ENCODE measurements at regions not wholly inside any gene's neighbourhood (a gene's known extent, or its start where the extent isn't known, plus 50 kb on each side); places are given as distances from the start of the nearest gene placed in this dataset.

GRCh38 chr3:189500798-189501495 lies 130.2 kb upstream of the TP63 start:
- DNase-seq (ENCODE audit: low read depth): no peak

DNA sequence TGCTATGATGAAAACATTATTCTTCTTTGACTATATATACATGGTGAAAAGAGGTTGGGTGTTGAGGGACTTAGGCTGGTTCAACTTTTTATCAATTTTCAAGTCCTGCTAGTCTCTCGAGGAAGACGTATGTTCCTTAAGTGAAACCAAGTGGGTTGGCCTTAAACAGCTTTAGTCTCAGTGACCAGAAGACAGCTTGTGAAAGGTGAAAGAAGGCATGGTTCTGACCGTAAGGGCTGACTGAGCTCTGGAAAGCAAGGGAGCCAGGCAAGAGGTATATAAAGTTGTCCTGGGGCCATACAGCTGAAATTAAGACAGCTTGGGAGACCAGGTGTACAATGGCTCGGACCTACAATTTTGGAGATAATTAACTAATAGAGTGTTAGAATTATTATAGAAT lies 128.9 kb upstream of the TP63 start:
- DNase-seq (ENCODE audit: low read depth): no peak

- DNase-seq (ENCODE audit: low read depth): no peak
These were observed 128.4 kb upstream of the TP63 start for GRCh38 chr3:189502676-189503257.

DNA sequence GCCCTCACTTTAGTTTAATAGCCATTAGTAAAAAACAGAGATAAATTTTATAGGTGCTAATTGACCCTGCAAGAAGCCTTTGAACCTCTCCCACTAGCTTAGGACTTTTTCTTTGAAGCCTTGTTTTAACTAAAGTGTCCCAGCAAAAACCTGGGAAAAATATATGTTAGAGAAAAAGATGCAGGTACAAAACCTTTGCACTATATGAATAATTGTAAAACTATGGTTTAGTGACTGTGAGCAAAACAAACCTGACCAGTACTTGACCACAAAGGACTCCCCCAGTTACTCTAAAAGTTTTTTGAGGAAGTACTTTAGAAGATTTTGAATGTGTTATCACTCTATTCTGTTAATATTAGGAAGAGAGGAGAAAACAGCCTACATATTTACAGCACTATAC lies 123.3 kb upstream of the TP63 start:
- DNase-seq (ENCODE audit: low read depth): no peak

DNA sequence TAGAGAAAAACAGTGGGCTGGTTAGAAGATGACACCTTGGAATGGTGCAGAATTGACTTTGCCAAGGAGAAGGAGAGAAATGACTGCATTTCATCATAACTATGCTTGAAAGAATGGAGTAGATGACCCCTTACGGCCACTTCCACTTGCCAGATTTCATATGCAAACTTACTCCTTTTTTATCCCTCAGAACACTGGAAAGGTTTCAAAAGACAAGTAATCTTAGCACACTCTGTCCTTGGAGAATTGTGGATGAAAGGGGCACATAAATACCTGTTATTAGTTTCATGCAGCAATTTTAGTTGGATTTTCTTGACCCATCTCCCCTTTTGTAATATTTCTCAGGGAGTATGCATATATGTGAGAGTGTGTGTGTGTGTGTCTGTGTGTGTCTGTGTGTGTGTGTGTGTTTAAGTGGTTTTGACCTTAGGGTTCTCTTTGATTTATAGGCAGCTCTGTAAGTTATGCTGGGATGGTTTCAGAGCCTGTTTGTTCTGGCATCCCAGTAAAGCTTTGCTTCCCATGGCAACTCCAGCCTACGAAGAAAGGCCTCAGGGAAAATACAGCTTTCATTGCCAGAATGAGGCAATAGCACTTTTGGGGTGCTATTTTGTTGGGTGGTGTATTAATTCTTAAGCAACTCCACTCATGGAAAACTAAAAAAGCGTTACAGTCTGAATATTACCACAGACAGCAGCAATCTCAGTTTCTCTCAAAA lies 122.2 kb upstream of the TP63 start:
- DNase-seq (ENCODE audit: low read depth): no peak

GRCh38 chr3:189512039-189512438 lies 119.2 kb upstream of the TP63 start:
- DNase-seq (ENCODE audit: low read depth): no peak

DNA sequence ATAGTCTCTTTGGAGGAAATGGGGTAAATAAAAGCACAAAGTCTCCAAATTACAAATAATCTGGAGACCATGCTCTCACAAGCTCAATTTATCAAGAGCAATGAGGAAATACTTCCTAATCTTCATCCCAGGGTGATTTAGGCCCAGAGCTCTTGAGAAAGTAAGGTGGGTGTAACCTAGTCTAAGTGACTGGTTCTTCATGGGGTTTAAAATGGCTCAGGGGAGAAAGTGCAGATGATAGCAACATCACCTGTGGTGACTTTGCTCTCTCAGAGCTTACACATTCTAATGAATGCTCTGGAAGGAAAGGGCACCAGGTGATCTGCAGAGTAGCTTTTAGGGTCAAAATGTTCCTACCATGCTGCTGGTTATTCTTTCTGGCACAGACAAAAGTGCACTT lies 118.4 kb upstream of the TP63 start:
- no peak for DNase-seq (ENCODE audit: low read depth)

GRCh38 chr3:189513281-189514117 lies 117.7 kb upstream of the TP63 start:
- DNase-seq (ENCODE audit: low read depth): no peak

DNA sequence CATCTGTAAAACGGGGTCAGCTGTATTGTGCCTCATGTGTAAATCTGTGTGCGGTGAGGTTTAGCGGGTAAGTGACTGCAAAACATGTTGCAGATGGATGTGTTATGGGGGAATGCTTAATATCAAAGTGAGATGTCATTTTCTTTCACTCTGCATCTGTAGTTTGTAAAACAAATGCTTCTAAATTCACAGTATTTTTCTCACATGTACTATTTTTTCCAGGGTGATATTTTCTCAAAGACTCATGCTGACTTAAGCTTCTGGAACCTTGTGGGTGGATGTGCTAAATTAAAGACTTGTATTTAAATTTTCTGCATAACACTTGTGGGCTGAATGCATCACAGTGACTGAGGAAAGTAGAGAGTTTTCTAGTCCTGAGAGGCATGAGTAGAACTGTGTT lies 115.2 kb upstream of the TP63 start:
- DNase-seq (ENCODE audit: low read depth): no peak

- no peak for DNase-seq (ENCODE audit: low read depth)
These were observed 113.2 kb upstream of the TP63 start for GRCh38 chr3:189517981-189518380.

DNA sequence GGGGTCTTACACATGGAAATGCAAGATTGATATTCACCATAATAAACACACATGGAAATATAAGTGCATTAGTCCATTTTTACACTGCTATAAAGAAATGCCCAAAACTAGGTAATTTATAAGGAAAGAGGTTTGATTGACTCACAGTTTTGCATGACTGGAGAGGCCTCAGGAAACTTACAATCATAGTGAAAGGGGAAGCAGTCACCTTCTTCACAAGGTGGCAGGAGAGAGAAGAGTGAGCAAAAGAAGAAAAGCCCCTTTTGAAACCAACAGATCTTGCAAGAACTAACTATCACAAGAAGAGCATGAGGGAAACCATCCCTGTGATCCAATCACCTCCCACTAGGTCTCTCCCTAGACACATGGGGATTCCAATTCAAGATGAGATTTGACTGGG lies 111.7 kb upstream of the TP63 start:
- DNase-seq (ENCODE audit: low read depth): no peak

- DNase-seq (ENCODE audit: low read depth): no peak
These were observed 101.7 kb upstream of the TP63 start for GRCh38 chr3:189529468-189529867.

DNA sequence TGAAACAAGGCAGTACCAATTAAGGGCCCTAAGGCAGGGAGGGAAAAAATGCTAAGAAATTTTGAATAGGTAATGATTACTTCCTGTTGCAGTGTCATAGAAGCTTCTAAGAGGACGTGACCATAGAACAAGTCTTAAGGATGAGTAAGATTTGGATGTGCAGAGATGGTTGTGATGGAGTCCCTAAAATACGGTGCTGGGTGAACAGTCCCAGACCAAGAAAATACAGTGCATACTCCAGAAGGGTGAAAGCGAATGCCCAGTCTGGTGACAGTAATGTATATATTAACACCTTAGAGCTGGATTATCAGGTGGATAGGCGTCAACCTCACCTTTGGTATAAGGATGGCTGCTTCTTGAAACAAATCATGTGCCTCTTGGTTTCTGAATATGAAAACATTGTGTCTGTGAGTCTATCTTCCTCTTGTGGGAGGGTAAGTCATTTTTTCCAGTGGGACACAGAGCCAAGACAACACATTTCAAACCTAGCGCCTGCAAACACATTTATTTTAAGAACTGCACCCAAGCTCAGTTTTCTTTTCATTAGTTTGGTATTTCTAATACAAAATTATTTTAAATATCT lies 101.2 kb upstream of the TP63 start:
- no peak for DNase-seq (ENCODE audit: low read depth)

GRCh38 chr3:189530822-189531221 lies 100.4 kb upstream of the TP63 start:
- peak; percentile 41 for DNase-seq (ENCODE audit: low read depth)

DNA sequence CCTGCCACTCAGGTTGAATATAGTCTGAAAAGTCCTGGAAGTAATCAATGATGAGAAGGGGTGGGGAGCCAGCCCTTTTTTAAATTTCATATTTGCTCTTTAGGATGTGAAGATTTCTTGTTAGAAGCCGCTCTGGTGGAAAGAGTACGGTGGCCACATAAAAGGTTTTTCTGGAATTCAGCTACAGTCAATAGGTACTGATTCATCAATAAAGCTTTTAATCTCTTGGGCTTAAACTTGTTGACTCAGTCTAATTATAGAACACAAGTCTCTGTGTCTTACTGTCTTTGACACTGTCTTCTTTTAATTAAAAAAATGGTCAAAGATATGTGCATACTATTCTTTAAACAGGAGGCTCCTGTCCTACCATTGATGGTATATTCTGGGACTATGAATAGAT lies 99.9 kb upstream of the TP63 start:
- no peak for DNase-seq (ENCODE audit: low read depth)

GRCh38 chr3:189534531-189534930 lies 96.7 kb upstream of the TP63 start:
- no peak for DNase-seq (ENCODE audit: low read depth)

DNA sequence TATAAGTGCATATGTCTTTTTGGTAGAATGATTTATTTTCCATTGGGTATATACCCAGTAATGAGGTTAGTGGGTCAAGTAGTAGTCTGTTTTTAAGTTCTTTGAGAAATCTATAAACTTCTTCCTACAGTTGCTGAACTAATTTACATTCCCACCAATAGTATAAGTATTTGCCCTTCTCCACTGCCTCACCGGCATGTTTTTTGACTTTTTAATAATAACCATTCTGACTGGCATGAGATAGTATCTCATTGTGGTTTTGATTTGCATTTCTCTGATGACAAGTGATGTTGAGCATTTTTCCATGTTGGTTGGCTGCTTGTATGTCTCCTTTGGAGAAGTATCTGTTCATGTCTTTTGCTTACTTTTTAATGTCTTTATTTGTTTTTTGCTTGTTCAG lies 94.1 kb upstream of the TP63 start:
- DNase-seq (ENCODE audit: low read depth): no peak

DNA sequence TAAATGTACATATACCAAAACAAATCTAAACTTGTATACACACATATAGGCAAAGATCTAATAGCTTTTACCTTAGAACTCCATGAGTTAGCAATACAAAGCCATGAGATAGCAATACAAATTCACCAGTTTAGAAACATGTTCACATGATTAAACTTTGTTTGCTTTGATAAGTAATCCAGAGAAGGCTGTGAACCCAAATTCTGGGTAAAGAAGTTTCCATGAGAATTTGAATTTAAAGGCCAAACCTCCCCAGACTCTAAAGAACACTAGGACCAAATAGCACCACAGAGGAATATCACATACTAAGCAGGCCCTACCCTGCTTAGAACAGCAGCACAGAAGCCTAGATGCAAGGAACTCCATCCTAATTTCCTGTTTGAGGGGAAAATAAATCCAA lies 83.7 kb upstream of the TP63 start:
- no peak for DNase-seq (ENCODE audit: low read depth)

GRCh38 chr3:189548053-189548452 lies 83.1 kb upstream of the TP63 start:
- no peak for DNase-seq (ENCODE audit: low read depth)

DNA sequence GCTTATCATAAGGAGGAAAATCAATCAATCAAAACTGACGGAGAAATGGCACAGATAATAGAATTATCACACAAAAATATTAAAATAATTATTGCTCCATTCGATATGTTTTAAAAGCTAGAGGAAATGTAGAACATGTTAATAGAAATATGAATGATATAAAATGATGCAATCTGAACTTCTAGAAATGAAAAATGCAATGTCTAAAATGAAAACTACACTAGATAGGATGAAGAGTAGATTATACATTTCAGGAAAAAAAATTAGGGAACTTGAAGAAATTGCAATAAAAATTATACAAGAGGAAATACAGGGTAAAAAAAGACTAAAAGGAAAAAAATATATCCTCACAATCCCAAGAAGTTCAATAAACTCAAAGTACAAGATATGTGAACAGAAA lies 80.2 kb upstream of the TP63 start:
- DNase-seq (ENCODE audit: low read depth): no peak

- no peak for DNase-seq (ENCODE audit: low read depth)
These were observed 76.2 kb upstream of the TP63 start for GRCh38 chr3:189554868-189555557.

DNA sequence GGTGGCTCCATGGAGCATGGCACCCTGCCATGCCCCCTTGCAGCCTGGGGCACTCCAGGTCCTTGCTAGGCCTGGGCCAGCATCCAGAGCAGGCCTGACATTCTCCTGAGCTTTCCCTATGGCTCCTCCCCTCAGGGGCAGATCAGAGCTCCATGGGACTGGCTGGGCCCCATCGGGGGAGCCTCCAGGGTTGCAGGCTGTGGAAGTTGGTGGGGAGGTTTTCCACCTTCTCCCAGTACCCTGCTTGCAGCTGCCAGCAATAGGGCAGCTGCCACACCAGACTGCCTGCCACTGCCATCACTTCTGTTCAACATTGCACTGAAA lies 75.7 kb upstream of the TP63 start:
- DNase-seq (ENCODE audit: low read depth): no peak
